Keratinocyte (primary cell): ENCODE measurements at regions not wholly inside any gene's neighbourhood (a gene's known extent, or its start where the extent isn't known, plus 50 kb on each side); places are given as distances from the start of the nearest gene placed in this dataset.

Source experiments
- DNase-seq: peaks from one replicate; pipeline ENCODE4 v3.0.0-alpha.2; 2011; ENCODE audit warnings: low read depth, missing footprints, low spot score
- FAIRE-seq: peaks from 2 replicates; lab custom pipeline; 2011; peaks lifted over from hg19 to GRCh38; lab: Jason Lieb, UNC
- H2AFZ ChIP-seq: 2 replicates; pipeline ENCODE4 v1.6.0; 2012; ENCODE audit warnings: low read length, control low read depth, inconsistent platforms; ENCODE audit not compliant: control insufficient read depth
- H3K27ac ChIP-seq: 2 replicates; pipeline ENCODE4 v1.5.1; 2011; ENCODE audit warnings: low read length; ENCODE audit not compliant: control insufficient read depth, insufficient read depth
- H3K27me3 ChIP-seq: 3 replicates; pipeline ENCODE4 v1.6.0; 2011; ENCODE audit warnings: low read length; ENCODE audit not compliant: control insufficient read depth, insufficient read depth; ENCODE audit errors: extremely low read depth
- H3K36me3 ChIP-seq, 2 experiments: 2 replicates in 1 of 2; 3 replicates in 1 of 2; pipeline ENCODE4 v1.5.1; 2011; ENCODE audit warnings: low read length in 2 of 2, mild to moderate bottlenecking in 1 of 2; ENCODE audit not compliant: control insufficient read depth in 2 of 2, insufficient read depth in 2 of 2; ENCODE audit errors: extremely low read depth in 1 of 2
- H3K4me1 ChIP-seq: 3 replicates; pipeline ENCODE4 v1.5.1; 2011; ENCODE audit warnings: low read length; ENCODE audit not compliant: control insufficient read depth, insufficient read depth; ENCODE audit errors: extremely low read depth
- H3K4me2 ChIP-seq: 3 replicates; pipeline ENCODE4 v1.6.0; 2011; ENCODE audit warnings: low read depth, low read length; ENCODE audit not compliant: control insufficient read depth, insufficient read depth; ENCODE audit errors: extremely low read depth
- H3K4me3 ChIP-seq, 3 experiments: fragments of 200-600 bp in 1 of 3; sonication (generic) in 1 of 3; 2 replicates in 2 of 3; 3 replicates in 1 of 3; pipeline ENCODE4 v1.5.1; 2011 to 2016; ENCODE audit warnings: low read length in 3 of 3, mild to moderate bottlenecking in 3 of 3, control low read depth in 2 of 3, inconsistent platforms in 1 of 3, low read depth in 1 of 3, mixed read lengths in 1 of 3, mixed run types in 1 of 3, moderate library complexity in 1 of 3; ENCODE audit not compliant: control insufficient read depth in 2 of 3, insufficient read depth in 2 of 3; ENCODE audit errors: extremely low read depth in 1 of 3
- H3K79me2 ChIP-seq: 2 replicates; pipeline ENCODE4 v1.6.0; 2012; ENCODE audit warnings: low read length; ENCODE audit not compliant: control insufficient read depth, insufficient read depth
- H3K9ac ChIP-seq: 3 replicates; pipeline ENCODE4 v1.6.0; 2011; ENCODE audit warnings: low read length; ENCODE audit not compliant: control insufficient read depth, insufficient read depth; ENCODE audit errors: extremely low read depth
- H3K9me1 ChIP-seq: 3 replicates; pipeline ENCODE4 v1.6.0; 2011; ENCODE audit warnings: low read length; ENCODE audit not compliant: control insufficient read depth, insufficient read depth; ENCODE audit errors: extremely low read depth
- H3K9me3 ChIP-seq: 2 replicates; pipeline ENCODE4 v1.5.1; 2012; ENCODE audit warnings: low read depth, low read length; ENCODE audit not compliant: control insufficient read depth
- H4K20me1 ChIP-seq: 3 replicates; pipeline ENCODE4 v1.6.0; 2011; ENCODE audit warnings: low read length; ENCODE audit not compliant: control insufficient read depth, insufficient read depth; ENCODE audit errors: extremely low read depth
- CTCF ChIP-seq, 3 experiments: IDR thresholded peaks in 1 of 3; conservative IDR thresholded peaks in 1 of 3; optimal IDR thresholded peaks in 1 of 3; 2 replicates in 2 of 3; 3 replicates in 1 of 3; pipeline versions ENCODE3 to v1.5.1; 2011; ENCODE audit warnings: low read length in 3 of 3, mild to moderate bottlenecking in 3 of 3, moderate library complexity in 2 of 3, control low read depth in 1 of 3, inconsistent platforms in 1 of 3; ENCODE audit not compliant: insufficient read depth in 2 of 3; ENCODE audit errors: extremely low read depth in 1 of 3
- EZH2 ChIP-seq: IDR thresholded peaks from one replicate; pipeline ENCODE4 v1.6.1; 2012; ENCODE audit warnings: inconsistent platforms, mild to moderate bottlenecking, low read length, moderate library complexity
- dilution Hi-C: fragments of 300-500 bp; cut with MboI; formaldehyde crosslinking; loops from one replicate; pipeline ENCODE4 v1.7.0; 2020; ENCODE audit warnings: low sequenced_read_pairs; ENCODE audit not compliant: extremely low pct_ligation_motif_present

- Histone ChIP-seq H3K9me1 (no peaks in the 10 kb centered on the region), H3K79me2 (no peaks in the 10 kb centered on the region), H3K4me3 (no peak overlapping the region), H3K36me3 (no peaks in the 10 kb centered on the region), H3K4me2 (no peak overlapping the region), H4K20me1 (no peaks in the 10 kb centered on the region), H3K9ac (no peak overlapping the region), H2AFZ (no peak overlapping the region), H3K27me3 (peaks cover 2% of the 10 kb centered on the region), H3K27ac (no peak overlapping the region), H3K9me3 (no peaks in the 10 kb centered on the region), H3K4me1 (peaks cover 4% of the 10 kb centered on the region)
- FAIRE-seq (peak; percentile 46), DNase-seq (no peak)
- TF ChIP-seq CTCF (optimal IDR thresholded peaks at IDR 0.05 in 1 of 3, IDR thresholded peaks at IDR 0.05 in 1 of 3, conservative IDR thresholded peaks at IDR 0.05 in 1 of 3; ENCODE audit: extremely low read depth in 1 of 3, insufficient read depth in 2 of 3, low read length in 3 of 3) = no peak
- TF ChIP-seq EZH2 = no peak
- dilution Hi-C loops = no loop called here
These were observed 124.7 kb upstream of the TCF21 start for GRCh38 chr6:133764008-133764753.

- dilution Hi-C loops = no loop called here
- Histone ChIP-seq H3K9ac (no peak overlapping the region), H4K20me1 (no peaks in the 10 kb centered on the region), H3K36me3 (no peaks in the 10 kb centered on the region), H3K4me3 (no peak overlapping the region), H3K27ac (no peak overlapping the region), H2AFZ (no peak overlapping the region), H3K79me2 (no peaks in the 10 kb centered on the region), H3K9me1 (no peaks in the 10 kb centered on the region), H3K27me3 (peaks cover 2% of the 10 kb centered on the region), H3K9me3 (no peaks in the 10 kb centered on the region), H3K4me2 (no peak overlapping the region), H3K4me1 (peaks cover 4% of the 10 kb centered on the region)
- TF ChIP-seq EZH2 (no peak), CTCF (optimal IDR thresholded peaks at IDR 0.05 in 1 of 3, IDR thresholded peaks at IDR 0.05 in 1 of 3, conservative IDR thresholded peaks at IDR 0.05 in 1 of 3; ENCODE audit: extremely low read depth in 1 of 3, insufficient read depth in 2 of 3, low read length in 3 of 3) (no peak)
- DNase-seq = no peak
- no peak for FAIRE-seq
These were observed 124.1 kb upstream of the TCF21 start for GRCh38 chr6:133764754-133765208.
